Esophagus squamous epithelium (tissue), 5 donors: ENCODE measurements at regions not wholly inside any gene's neighbourhood (a gene's known extent, or its start where the extent isn't known, plus 50 kb on each side); places are given as distances from the start of the nearest gene placed in this dataset.

ENCODE experiments used
- DNase-seq: peaks from one replicate; lab custom pipeline; 2025; lab: John Stamatoyannopoulos, UW
- H3K27ac ChIP-seq, 4 donors: fragments of 200-600 bp; sonication (generic); one replicate each; pipeline ENCODE4 v1.5.1; 2016 to 2019; ENCODE audit warnings: mild to moderate bottlenecking in 1 of 4
- H3K27me3 ChIP-seq, 4 donors: fragments of 200-600 bp; sonication (generic); 1 replicate in 3 of 4; 2 replicates in 1 of 4; pipeline versions ENCODE4 v1.5.1 to v1.6.0; 2017 to 2021; ENCODE audit warnings: antibody characterized with exemption in 1 of 4
- H3K36me3 ChIP-seq, 3 donors: fragments of 200-600 bp; sonication (generic); one replicate each; pipeline ENCODE4 v1.5.1; 2016 to 2019
- H3K4me1 ChIP-seq, 3 donors: fragments of 200-600 bp; sonication (generic); one replicate each; pipeline ENCODE4 v1.5.1; 2017 to 2019
- H3K4me3 ChIP-seq, 4 donors: fragments of 200-600 bp; sonication (generic); 1 replicate in 3 of 4; 2 replicates in 1 of 4; pipeline ENCODE4 v1.5.1; 2016 to 2019; ENCODE audit warnings: mild to moderate bottlenecking in 2 of 4, moderate library complexity in 1 of 4
- H3K9me3 ChIP-seq, 3 donors: fragments of 200-600 bp; sonication (generic); one replicate each; pipeline ENCODE4 v1.5.1; 2016 to 2019
- POLR2A ChIP-seq, 4 donors: fragments of 450-650 bp; IDR thresholded peaks; one replicate each; pipeline ENCODE4 v1.6.1; 2017; ENCODE audit warnings: antibody characterized with exemption in 4 of 4, mild to moderate bottlenecking in 4 of 4, moderate library complexity in 3 of 4
- WGBS, 2 donors: methylation state at CpG; one replicate each; pipeline ENCODE4 v1.1.5; 2018; 5-methylcytosine and 5-hydroxymethylcytosine counted together
- intact Hi-C: fragments of 100-400 bp; cut with DNase I; formaldehyde crosslinking; loops from one replicate; pipeline ENCODE4 v1.15.0; 2022
- TF ChIP-seq, protein P1 (sequence below), 6 experiments: fragments of 450-650 bp in 4 of 6; fragments of 200-600 bp in 2 of 6; sonication (generic) in 2 of 6; IDR thresholded peaks; one replicate each; pipeline ENCODE4 v1.5.1; 2016 to 2019; ENCODE audit warnings: antibody characterized with exemption in 6 of 6, mild to moderate bottlenecking in 4 of 6, moderate library complexity in 4 of 6
- donor health status: DM: yes; HTN: yes; CAD: no.

GRCh38 chr1:70517444-70517843 lies 106.4 kb downstream of the CTH start:
- H3K36me3 ChIP-seq: no peaks in the 10 kb centered on the region
- TF ChIP-seq, protein P1, sequence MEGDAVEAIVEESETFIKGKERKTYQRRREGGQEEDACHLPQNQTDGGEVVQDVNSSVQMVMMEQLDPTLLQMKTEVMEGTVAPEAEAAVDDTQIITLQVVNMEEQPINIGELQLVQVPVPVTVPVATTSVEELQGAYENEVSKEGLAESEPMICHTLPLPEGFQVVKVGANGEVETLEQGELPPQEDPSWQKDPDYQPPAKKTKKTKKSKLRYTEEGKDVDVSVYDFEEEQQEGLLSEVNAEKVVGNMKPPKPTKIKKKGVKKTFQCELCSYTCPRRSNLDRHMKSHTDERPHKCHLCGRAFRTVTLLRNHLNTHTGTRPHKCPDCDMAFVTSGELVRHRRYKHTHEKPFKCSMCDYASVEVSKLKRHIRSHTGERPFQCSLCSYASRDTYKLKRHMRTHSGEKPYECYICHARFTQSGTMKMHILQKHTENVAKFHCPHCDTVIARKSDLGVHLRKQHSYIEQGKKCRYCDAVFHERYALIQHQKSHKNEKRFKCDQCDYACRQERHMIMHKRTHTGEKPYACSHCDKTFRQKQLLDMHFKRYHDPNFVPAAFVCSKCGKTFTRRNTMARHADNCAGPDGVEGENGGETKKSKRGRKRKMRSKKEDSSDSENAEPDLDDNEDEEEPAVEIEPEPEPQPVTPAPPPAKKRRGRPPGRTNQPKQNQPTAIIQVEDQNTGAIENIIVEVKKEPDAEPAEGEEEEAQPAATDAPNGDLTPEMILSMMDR (IDR thresholded peaks at IDR 0.05): no peak
- no peak for TF ChIP-seq POLR2A (IDR thresholded peaks at IDR 0.05)
- no peak overlapping the region for H3K27ac ChIP-seq
- no peaks in the 10 kb centered on the region for H3K4me1 ChIP-seq
- no peaks in the 10 kb centered on the region for H3K27me3 ChIP-seq
- intact Hi-C loops: no loop called here
- H3K4me3 ChIP-seq: no peak overlapping the region
- H3K9me3 ChIP-seq: no peaks in the 10 kb centered on the region
- 68 to 76% methylated on average over 2 of the region's 2 CpGs for WGBS, 2 donors
- no peak for DNase-seq

- intact Hi-C loops: no loop called here
Measured at GRCh38 chr1:70518106-70518505, 107.0 kb downstream of the CTH start.

GRCh38 chr1:70528590-70529333 lies 117.7 kb downstream of the CTH start:
- H3K27me3 ChIP-seq: no peaks in the 10 kb centered on the region
- no peaks in the 10 kb centered on the region for H3K36me3 ChIP-seq
- DNase-seq: no peak
- no peaks in the 10 kb centered on the region for H3K4me1 ChIP-seq
- H3K9me3 ChIP-seq: no peaks in the 10 kb centered on the region
- TF ChIP-seq, protein P1 (IDR thresholded peaks at IDR 0.05): peak in 3 of 6 experiments; percentile 14 to 44 (median 29)
- no peak for TF ChIP-seq POLR2A (IDR thresholded peaks at IDR 0.05)
- H3K4me3 ChIP-seq: no peak overlapping the region
- H3K27ac ChIP-seq: no peak overlapping the region
- intact Hi-C loops: loop anchor here (10.0 kb wide), 1 partner anchor 516 kb away; the partner anchor contains the start of gene PTGER3
- 38 to 43% methylated on average over 12 of the region's 12 CpGs for WGBS, 2 donors

More at GRCh38 chr1:70518106-70518505, 107.0 kb downstream of the CTH start:
- no peak for DNase-seq
- H3K27ac ChIP-seq: no peak overlapping the region
- WGBS, 2 donors: 85 to 100% methylated on average over 1 of the region's 1 CpG
- no peaks in the 10 kb centered on the region for H3K4me1 ChIP-seq
- no peak overlapping the region for H3K4me3 ChIP-seq
- no peaks in the 10 kb centered on the region for H3K36me3 ChIP-seq
- no peaks in the 10 kb centered on the region for H3K27me3 ChIP-seq
- no peaks in the 10 kb centered on the region for H3K9me3 ChIP-seq
- TF ChIP-seq POLR2A (IDR thresholded peaks at IDR 0.05): no peak
- TF ChIP-seq, protein P1 (IDR thresholded peaks at IDR 0.05): no peak

DNA sequence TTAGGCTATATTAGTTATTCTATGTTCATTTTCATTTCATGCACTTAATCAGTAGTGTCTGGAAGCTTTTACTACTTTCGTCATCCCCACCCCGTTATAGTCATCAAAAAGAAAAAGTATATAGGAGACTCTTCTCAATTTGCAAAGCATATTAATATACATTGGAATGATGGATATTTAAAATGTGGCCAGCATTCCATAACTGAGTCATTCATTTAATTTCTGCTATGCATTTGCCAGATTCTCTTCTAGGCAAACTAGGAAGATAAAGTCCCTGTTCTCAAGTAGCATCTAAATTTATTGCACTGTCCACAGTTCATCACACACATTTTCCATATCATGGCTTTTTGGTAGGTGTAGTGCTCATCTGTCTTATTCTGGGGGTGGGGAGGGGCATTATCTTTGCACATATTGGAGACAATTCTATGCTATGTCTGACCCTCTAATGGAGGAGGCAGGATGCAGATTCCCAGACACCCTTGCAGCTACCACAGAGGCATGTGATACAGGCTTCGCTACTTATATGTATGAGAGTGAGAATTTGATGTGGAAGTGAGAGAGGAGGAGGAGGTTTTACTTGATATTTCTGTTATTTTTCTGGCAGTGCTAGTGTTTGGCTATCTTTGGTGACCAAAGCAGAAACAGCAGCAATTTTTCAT lies 125.8 kb downstream of the CTH start:
- no peaks in the 10 kb centered on the region for H3K4me1 ChIP-seq
- WGBS, 2 donors: 77 to 91% methylated on average over 3 of the region's 3 CpGs
- H3K9me3 ChIP-seq: no peaks in the 10 kb centered on the region
- DNase-seq: no peak
- H3K36me3 ChIP-seq: no peaks in the 10 kb centered on the region
- TF ChIP-seq POLR2A (IDR thresholded peaks at IDR 0.05): no peak
- TF ChIP-seq, protein P1 (IDR thresholded peaks at IDR 0.05): no peak
- intact Hi-C loops: no loop called here
- no peaks in the 10 kb centered on the region for H3K27me3 ChIP-seq
- no peak overlapping the region for H3K4me3 ChIP-seq
- H3K27ac ChIP-seq: no peak overlapping the region

DNA sequence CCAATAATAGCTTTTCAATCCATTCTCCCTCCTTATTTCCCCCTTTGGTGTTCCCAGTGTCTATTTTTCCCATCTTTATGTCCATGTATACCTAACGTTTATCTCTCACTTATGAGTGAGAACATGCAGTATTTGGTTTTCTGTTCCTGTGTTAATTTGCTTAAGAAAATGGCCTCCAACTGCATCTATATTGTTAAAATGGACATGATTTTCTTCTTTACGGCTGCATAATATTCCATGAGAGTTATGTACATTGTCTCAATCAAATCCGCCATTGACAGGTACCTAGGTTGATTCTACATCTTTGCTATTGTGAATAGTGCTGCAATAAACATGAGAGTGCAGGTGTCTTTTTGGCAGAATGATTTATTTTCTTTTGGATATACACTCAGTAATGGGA lies 126.7 kb downstream of the CTH start:
- TF ChIP-seq, protein P1 (IDR thresholded peaks at IDR 0.05): no peak
- no peak for TF ChIP-seq POLR2A (IDR thresholded peaks at IDR 0.05)
- H3K4me1 ChIP-seq: no peaks in the 10 kb centered on the region
- 79 to 93% methylated on average over 3 of the region's 3 CpGs for WGBS, 2 donors
- no peak overlapping the region for H3K27ac ChIP-seq
- no peak overlapping the region for H3K4me3 ChIP-seq
- DNase-seq: no peak
- no peaks in the 10 kb centered on the region for H3K27me3 ChIP-seq
- intact Hi-C loops: no loop called here
- H3K36me3 ChIP-seq: no peaks in the 10 kb centered on the region
- H3K9me3 ChIP-seq: no peaks in the 10 kb centered on the region
